Panc1 (cell line): ENCODE measurements at regions not wholly inside any gene's neighbourhood (a gene's known extent, or its start where the extent isn't known, plus 50 kb on each side); places are given as distances from the start of the nearest gene placed in this dataset.

ENCODE experiments used
- POLR2AphosphoS5 ChIP-seq: IDR thresholded peaks from 2 replicates; pipeline ENCODE4 v1.6.1; 2012; ENCODE audit warnings: mild to moderate bottlenecking, low read depth, low read length, moderate library complexity
- SIN3A ChIP-seq: IDR thresholded peaks from 2 replicates; pipeline ENCODE4 v1.6.1; 2012; ENCODE audit warnings: low read depth, mild to moderate bottlenecking, low read length, moderate library complexity, borderline replicate concordance; ENCODE audit not compliant: insufficient read depth
- TCF7L2 ChIP-seq: IDR thresholded peaks from 2 replicates; pipeline ENCODE4 v1.6.1; 2011; ENCODE audit warnings: mild to moderate bottlenecking, low read depth, low read length, inconsistent platforms
- TF ChIP-seq, protein P1 (sequence below): fragments of 450-650 bp; IDR thresholded peaks from 2 replicates; pipeline ENCODE4 v1.5.1; 2017; ENCODE audit warnings: mild to moderate bottlenecking
- TF ChIP-seq, protein P2 (sequence below), 2 experiments: IDR thresholded peaks; 2 replicates each; pipeline ENCODE4 v1.6.1; 2011 to 2012; ENCODE audit warnings: low read depth in 2 of 2, control low read depth in 1 of 2, low read length in 1 of 2, mild to moderate bottlenecking in 1 of 2, moderate library complexity in 1 of 2; ENCODE audit not compliant: insufficient read depth in 1 of 2

DNA sequence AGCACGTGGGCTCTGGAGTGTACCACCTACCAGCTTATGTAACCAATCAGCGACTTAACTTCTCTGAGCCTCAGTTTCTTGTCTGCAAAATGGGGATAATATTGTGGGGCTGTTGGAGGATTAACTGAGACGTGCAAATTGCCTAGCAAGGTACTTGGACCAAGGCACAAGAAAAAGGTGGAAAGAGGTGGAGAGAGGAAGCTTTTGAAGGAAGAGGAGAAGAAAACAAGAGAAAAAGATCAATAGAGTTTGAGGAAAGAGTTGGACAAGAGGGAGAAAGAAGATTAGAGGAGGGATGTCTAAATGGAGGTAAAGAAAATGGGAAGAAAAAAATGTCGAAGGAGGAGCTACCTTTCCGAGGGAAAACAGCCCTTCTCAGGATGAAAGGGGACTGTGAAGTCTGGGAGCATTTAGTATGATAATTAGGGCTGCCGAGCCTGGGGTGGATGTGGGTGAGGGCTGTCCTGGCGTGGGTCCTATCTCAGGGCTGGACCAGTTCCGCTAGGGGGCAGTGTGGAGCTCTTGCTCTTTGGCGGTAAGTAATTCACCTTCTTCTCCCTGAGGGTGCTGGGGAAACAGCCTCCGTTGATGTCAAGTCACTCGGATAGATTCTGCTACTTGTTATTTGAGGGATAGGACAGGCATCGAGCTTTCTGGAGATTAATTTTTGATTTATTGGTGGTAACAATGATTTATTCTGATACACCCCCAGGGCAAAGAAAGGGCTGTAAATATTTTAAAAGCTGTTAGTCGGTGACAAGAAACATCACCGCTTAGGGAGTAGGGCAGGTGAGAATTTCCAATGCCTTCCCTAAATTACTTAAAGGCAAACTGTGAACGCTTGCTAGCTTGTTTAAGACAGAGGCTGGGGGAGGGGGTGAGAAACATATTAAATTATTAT, 79.0 kb upstream of the NFASC start:
- TF ChIP-seq, protein P1, sequence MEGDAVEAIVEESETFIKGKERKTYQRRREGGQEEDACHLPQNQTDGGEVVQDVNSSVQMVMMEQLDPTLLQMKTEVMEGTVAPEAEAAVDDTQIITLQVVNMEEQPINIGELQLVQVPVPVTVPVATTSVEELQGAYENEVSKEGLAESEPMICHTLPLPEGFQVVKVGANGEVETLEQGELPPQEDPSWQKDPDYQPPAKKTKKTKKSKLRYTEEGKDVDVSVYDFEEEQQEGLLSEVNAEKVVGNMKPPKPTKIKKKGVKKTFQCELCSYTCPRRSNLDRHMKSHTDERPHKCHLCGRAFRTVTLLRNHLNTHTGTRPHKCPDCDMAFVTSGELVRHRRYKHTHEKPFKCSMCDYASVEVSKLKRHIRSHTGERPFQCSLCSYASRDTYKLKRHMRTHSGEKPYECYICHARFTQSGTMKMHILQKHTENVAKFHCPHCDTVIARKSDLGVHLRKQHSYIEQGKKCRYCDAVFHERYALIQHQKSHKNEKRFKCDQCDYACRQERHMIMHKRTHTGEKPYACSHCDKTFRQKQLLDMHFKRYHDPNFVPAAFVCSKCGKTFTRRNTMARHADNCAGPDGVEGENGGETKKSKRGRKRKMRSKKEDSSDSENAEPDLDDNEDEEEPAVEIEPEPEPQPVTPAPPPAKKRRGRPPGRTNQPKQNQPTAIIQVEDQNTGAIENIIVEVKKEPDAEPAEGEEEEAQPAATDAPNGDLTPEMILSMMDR: peak; percentile 95
- TF ChIP-seq SIN3A: no peak
- TF ChIP-seq POLR2AphosphoS5: no peak
- TF ChIP-seq, protein P2, sequence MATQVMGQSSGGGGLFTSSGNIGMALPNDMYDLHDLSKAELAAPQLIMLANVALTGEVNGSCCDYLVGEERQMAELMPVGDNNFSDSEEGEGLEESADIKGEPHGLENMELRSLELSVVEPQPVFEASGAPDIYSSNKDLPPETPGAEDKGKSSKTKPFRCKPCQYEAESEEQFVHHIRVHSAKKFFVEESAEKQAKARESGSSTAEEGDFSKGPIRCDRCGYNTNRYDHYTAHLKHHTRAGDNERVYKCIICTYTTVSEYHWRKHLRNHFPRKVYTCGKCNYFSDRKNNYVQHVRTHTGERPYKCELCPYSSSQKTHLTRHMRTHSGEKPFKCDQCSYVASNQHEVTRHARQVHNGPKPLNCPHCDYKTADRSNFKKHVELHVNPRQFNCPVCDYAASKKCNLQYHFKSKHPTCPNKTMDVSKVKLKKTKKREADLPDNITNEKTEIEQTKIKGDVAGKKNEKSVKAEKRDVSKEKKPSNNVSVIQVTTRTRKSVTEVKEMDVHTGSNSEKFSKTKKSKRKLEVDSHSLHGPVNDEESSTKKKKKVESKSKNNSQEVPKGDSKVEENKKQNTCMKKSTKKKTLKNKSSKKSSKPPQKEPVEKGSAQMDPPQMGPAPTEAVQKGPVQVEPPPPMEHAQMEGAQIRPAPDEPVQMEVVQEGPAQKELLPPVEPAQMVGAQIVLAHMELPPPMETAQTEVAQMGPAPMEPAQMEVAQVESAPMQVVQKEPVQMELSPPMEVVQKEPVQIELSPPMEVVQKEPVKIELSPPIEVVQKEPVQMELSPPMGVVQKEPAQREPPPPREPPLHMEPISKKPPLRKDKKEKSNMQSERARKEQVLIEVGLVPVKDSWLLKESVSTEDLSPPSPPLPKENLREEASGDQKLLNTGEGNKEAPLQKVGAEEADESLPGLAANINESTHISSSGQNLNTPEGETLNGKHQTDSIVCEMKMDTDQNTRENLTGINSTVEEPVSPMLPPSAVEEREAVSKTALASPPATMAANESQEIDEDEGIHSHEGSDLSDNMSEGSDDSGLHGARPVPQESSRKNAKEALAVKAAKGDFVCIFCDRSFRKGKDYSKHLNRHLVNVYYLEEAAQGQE (IDR thresholded peaks at IDR 0.05; ENCODE audit: insufficient read depth in 1 of 2, low read depth in 2 of 2, low read length in 1 of 2): no peak
- TF ChIP-seq TCF7L2: no peak
